RCC 7860 (cell line): ENCODE measurements at regions not wholly inside any gene's neighbourhood (a gene's known extent, or its start where the extent isn't known, plus 50 kb on each side); places are given as distances from the start of the nearest gene placed in this dataset.

Experiments used
- DNase-seq: peaks from one replicate; pipeline ENCODE4 v3.0.0-alpha.2; 2015; ENCODE audit warnings: low spot score
- FAIRE-seq: peaks from 2 replicates; lab custom pipeline; 2012; peaks lifted over from hg19 to GRCh38; lab: Jason Lieb, UNC

GRCh38 chr3:62975566-62975965 lies 100.3 kb upstream of the CADPS start:
- FAIRE-seq (no peak), DNase-seq (no peak)

DNA sequence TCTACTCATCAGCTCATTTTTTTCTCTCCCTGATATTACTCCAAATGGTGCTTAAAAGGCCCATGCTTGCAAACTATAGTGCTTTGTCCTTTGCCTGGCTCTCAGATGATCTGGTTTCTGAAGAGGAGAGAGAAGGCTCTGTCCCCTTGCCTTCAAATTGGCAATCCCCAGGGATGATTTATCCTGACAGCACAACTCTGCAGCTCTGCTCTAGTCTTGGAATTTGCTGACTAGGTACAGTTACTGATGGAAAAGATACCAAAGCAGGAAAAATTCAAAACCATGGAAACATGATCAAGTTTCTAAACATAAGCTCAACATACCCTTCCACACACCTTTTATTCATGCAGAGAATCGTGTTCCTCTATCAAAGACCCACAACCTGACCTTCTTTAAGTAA lies 106.7 kb upstream of the CADPS start:
- FAIRE-seq (no peak), DNase-seq (no peak)

DNA sequence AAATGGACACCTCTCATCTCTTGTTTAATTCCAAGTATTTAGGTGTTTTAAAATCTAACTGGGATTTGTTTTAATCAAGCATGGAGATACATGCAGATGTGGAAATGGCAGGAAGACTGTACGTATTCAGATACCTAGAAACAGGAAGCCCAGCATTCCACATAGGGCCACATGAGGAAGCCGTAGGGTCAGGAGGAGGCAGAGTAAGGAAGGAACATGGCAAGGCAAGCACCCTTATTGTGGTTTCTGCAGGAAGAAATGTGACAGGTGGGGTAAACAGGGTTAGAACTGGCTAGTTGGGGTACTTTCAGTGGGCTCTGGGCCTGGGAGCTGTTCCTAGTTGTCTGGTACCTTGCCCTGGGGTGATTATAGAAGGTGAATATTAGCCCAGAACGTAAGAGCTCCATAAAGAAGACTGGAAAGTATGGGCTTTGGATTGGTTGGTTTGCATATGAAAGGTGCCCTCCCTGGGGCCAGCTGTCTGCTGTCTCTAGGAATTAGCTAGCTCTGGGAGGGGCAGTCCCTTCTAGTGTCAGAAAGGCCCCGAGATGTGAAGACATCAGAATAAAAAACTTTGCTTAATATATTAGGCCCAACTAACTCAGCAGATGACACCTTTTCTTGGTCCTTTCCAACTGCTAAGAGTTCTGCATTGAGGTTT lies 107.7 kb upstream of the CADPS start:
- FAIRE-seq (no peak), DNase-seq (no peak)

- FAIRE-seq (no peak), DNase-seq (no peak)
Measured at GRCh38 chr3:62986061-62986460, 110.8 kb upstream of the CADPS start.

DNA sequence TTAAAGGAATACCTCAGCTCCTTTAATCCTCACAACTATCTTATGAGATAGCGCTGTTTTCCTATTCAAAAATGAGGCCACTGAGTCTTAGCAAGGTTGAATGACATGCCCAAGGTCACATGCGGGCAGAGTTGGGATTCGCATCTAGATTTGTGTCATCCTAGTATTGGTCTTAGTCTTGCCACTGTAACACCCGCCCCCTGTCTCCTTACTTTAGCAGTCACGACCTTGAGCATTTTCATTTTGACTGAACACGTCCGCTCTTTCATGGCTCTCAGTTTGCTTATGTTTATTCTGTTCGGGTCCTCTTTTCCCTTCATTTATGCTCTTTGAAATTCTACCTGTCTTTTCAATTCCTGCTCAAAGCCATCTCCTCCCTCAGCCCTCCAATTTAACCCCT lies 112.5 kb upstream of the CADPS start:
- DNase-seq (no peak), FAIRE-seq (no peak)

- DNase-seq (no peak), FAIRE-seq (no peak)
Measured at GRCh38 chr3:62990704-62991413, 115.6 kb upstream of the CADPS start.

DNA sequence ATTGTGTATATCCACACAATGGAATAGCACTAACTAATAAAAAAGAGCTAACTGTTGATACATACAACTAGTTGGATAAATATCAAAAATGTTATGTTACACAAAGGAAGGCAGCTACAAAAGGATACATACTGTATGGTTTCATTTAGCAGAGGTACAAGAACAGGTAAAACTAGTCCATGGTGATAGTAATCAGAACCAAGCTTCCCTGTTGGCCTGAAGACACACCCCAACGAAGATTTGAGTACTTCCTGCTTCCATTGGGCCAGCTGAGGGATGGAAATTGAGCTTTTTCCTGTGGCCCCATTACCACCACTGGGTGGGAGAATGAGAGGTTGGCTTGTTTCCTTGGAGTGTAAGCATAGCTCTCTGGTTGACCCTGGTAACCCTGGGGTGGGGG lies 117.3 kb upstream of the CADPS start:
- FAIRE-seq (no peak), DNase-seq (no peak)

GRCh38 chr3:62995119-62995518 lies 119.9 kb upstream of the CADPS start:
- DNase-seq (no peak), FAIRE-seq (no peak)

DNA sequence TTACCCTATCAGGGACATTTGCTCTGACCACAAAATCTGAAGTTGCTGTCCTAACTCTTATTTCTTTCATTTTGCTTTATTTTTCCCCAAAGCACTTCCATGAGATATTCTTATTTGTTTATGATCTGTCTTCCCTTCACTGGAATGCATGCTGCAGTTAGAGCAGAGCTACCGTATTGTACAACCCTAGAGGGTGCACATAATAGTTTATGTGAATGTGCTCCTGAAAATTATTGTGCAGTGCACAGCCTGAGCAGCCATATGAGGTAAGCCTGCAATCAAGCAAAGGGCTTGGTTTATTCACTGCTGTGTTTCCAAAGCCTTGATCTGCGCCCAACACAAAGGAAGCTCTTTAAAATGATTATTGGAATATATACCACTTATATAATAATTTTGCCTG lies 120.3 kb upstream of the CADPS start:
- FAIRE-seq (no peak), DNase-seq (no peak)

GRCh38 chr3:62997369-62997768 lies 122.2 kb upstream of the CADPS start:
- DNase-seq = no peak
- FAIRE-seq = no peak

GRCh38 chr3:62999158-62999557 lies 123.9 kb upstream of the CADPS start:
- DNase-seq (no peak), FAIRE-seq (no peak)

DNA sequence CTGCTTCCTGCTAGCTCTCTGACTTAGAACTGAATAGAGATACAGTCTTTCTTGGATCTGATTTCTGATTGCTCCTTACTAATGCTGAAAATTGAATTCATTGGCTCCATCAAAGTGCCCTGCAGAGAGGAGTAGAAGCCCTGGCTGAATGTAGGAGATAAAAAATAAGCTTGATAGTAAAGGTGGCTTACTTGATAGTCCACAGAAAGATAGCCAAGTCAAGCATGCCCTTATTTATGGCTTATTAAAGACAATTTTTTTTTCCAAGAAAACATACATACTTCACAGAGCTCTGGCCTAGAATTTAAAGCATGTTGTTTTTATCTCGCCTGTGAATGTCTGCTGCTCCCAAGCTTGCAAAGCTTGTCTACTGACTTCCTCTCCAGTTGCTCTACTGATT lies 124.6 kb upstream of the CADPS start:
- FAIRE-seq = no peak
- DNase-seq = no peak

GRCh38 chr3:63004448-63004847 lies 129.2 kb upstream of the CADPS start:
- DNase-seq = no peak
- FAIRE-seq = no peak

GRCh38 chr3:63015614-63016309 lies 140.5 kb upstream of the CADPS start:
- DNase-seq (no peak), FAIRE-seq (no peak)

- FAIRE-seq = no peak
Measured at GRCh38 chr3:63022114-63022513, 146.9 kb upstream of the CADPS start.

GRCh38 chr3:63026722-63027121 lies 151.5 kb upstream of the CADPS start:
- DNase-seq (no peak), FAIRE-seq (no peak)

More at GRCh38 chr3:63022114-63022513, 146.9 kb upstream of the CADPS start:
- DNase-seq = no peak

GRCh38 chr3:63029326-63029725 lies 154.1 kb upstream of the CADPS start:
- FAIRE-seq (no peak), DNase-seq (no peak)

GRCh38 chr3:63029921-63030320 lies 154.7 kb upstream of the CADPS start:
- FAIRE-seq = no peak
- no peak for DNase-seq

DNA sequence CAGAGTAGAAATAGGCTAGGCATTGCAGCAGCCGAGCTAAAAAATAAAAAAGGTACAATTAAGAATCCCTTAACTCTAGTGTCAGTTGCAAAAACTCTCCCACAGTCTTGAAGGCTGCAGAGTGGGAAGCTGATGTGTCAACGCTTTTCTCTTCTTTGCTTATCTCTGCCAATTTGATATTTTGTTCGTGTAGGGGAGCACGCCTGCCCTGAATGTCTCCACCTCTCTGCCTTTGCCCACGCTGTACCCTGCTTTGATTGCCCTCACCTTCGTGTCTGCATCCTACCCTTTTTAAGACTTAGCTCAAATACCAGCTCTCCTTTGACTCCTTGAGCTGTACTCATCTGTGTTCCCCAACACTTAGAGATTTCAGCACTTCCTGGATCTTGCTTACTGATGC lies 155.4 kb upstream of the CADPS start:
- no peak for FAIRE-seq
- DNase-seq = no peak

DNA sequence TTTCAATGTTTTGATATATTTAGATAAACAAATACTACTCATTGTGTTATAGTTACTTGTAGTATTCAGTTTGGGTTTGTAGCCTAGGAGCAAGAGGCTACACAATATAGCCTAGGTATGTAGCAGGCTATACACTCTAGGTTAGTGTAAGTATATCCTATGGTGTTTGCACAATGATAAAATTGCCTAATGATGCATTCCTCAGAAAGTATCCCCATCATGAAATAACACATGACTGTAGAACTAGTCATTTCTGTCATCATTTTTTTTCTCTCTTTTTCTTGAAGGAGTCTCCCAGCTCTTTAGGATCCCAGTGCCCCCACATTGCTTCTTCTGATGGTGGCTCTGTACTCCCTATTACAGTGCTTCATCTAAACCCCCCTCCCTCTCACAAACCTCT lies 157.7 kb upstream of the CADPS start:
- DNase-seq (no peak), FAIRE-seq (no peak)

DNA sequence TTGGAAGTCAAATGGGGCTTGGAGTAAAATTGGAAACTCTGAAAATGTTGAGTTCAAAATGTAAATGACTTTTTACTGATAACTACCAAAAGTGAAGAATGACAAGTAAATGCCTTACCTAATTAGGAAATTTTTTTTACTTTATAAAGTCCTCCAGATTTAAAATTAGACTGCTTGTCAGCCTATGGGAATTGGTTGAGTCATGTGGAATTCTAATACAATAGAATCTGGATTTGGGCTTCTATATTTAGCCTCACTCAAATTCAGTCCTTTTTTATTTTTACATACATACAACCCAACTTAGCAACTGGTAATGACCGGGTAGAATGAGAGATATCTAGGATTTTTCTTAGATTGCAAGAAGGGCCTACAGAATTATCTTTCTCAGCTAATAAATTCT lies 158.9 kb upstream of the CADPS start:
- FAIRE-seq = no peak

DNA sequence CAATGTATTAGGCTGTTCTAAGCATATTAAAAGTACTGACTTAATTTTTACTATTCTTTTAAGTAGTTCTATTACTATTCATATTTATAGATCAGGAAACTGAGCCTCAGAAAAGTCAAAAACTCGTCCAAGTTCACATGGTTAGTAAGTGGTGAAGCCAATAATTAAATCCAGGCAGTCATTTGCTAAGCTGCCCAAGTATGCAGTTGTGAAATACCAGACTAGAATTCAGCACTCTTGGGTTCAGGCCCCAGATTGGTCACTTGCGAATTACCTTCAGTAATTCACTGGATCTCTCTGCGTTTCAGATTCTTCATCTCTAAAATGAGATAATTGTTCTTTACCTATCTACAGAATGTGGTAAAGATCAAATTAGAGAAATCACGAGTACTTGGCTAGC lies 161.9 kb upstream of the CADPS start:
- DNase-seq = no peak
- FAIRE-seq = no peak

More for the DNA sequence above, 158.9 kb upstream of the CADPS start:
- DNase-seq = no peak
